ENCODE measurements at regions not wholly inside any gene's neighbourhood (a gene's known extent, or its start where the extent isn't known, plus 50 kb on each side); places are given as distances from the start of the nearest gene placed in this dataset.
"Not testable (repeated sequence)": the region's sequence is repeated elsewhere in the genome, so short reads cannot be mapped to it uniquely, and the experiment has no call there.

- intact Hi-C loops (cut with DNase I): not testable (repeated sequence)
- DNase-seq: peak in 1 of 10 donors; percentile 43
Observed at GRCh38 chr2:132068407-132068806, 93.3 kb downstream of the ANKRD30BL start.

DNA sequence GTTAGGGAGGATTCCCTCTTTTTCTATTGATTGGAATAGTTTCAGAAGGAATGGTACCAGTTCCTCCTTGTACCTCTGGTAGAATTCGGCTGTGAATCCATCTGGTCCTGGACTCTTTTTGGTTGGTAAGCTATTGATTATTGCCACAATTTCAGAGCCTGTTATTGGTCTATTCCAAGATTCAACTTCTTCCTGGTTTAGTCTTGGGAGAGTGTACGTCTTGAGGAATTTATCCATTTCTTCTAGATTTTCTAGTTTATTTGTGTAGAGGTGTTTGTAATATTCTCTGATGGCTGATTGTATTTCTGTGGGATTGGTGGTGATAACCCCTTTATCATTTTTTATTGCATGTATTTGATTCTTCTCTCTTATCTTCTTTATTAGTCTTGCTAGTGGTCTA lies 96.4 kb downstream of the ANKRD30BL start:
- intact Hi-C loops (cut with DNase I): not testable (repeated sequence)

DNA sequence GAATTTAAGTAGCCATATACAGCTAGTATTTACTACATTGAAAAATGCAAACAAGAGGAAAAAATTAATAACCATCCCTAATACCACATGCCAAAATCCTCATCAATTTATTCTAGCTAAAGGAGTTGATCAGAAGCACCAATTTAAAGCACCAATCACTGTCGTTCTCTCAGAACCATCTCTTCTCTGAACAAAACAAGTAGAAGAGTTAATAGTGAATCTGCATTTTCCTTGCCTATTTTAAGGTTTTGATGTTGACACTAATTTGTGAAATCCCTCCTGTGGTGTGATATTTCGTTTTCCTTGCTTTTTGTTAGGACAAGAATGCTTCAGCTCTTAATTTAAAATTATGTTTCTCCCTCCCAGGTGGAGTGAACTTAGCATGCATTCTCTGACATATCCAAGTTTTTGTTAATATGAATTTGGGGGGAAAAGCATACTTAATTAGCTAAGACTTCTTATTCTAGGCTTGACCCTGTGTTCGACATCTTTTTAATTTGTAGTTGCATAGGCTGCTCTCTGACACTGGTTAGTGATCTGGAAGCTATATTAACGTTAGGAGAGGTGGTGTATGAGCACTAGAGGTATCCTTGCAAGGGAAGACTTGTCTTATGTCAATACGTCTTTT lies 122.0 kb downstream of the ANKRD30BL start:
- intact Hi-C loops (cut with DNase I); DNase-seq: not testable (repeated sequence)

More for the DNA sequence above, 96.4 kb downstream of the ANKRD30BL start:
- not testable (repeated sequence) for DNase-seq

- DNase-seq; intact Hi-C loops (cut with DNase I): not testable (repeated sequence)
Observed at GRCh38 chr2:132038883-132039235, 122.9 kb downstream of the ANKRD30BL start.

GRCh38 chr2:132038179-132038882 lies 123.4 kb downstream of the ANKRD30BL start:
- intact Hi-C loops (cut with DNase I): no loop called here
- DNase-seq: peak in 3 of 10 donors; percentile 43 to 59 (median 54)

GRCh38 chr2:132037527-132038178 lies 124.1 kb downstream of the ANKRD30BL start:
- peak in 9 of 10 donors; percentile 35 to 95 (median 62) for DNase-seq
- intact Hi-C loops (cut with DNase I): no loop called here

- intact Hi-C loops (cut with DNase I): no loop called here
- no peak for DNase-seq
Observed at GRCh38 chr2:132034646-132035045, 127.1 kb downstream of the ANKRD30BL start.

DNA sequence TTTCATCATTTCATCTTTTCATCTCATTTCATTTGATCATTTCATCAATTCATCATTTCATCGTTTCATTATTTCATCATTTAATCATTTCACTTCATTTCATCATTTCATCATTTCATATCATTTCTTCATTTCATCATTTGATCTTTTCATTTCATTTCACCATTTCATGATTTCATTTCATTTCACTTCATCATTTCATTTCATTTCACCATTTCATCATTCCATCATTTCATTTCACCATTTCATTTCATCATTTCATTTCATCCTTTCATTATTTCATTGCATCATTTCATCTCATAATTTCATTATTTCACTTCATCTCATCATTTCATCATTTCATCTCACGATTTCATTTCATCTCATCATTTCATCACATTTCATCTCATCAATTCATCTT lies 127.8 kb downstream of the ANKRD30BL start:
- intact Hi-C loops (cut with DNase I): no loop called here
- no peak for DNase-seq

GRCh38 chr2:132033365-132033764 lies 128.4 kb downstream of the ANKRD30BL start:
- intact Hi-C loops (cut with DNase I): no loop called here
- no peak for DNase-seq

DNA sequence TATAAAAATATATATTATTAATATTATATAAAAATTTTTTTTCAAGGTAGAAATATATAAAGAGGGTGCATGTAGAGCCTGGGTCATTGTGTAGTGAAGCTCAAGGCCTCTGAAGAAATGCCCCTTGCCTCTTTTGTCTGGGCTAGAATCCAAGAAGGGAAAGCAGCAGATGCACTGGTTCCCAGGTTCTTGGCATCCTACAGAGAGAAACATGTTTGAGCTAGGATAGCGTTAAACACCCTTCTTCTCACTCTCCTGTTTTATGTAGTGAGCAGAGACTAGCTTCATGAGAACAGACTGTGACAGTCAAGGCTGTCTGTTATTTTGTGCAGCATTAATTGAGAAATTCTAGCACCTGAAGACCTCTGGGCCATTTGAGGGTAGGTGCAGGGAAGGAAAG lies 149.7 kb downstream of the ANKRD30BL start:
- DNase-seq; intact Hi-C loops (cut with DNase I): not testable (repeated sequence)

DNA sequence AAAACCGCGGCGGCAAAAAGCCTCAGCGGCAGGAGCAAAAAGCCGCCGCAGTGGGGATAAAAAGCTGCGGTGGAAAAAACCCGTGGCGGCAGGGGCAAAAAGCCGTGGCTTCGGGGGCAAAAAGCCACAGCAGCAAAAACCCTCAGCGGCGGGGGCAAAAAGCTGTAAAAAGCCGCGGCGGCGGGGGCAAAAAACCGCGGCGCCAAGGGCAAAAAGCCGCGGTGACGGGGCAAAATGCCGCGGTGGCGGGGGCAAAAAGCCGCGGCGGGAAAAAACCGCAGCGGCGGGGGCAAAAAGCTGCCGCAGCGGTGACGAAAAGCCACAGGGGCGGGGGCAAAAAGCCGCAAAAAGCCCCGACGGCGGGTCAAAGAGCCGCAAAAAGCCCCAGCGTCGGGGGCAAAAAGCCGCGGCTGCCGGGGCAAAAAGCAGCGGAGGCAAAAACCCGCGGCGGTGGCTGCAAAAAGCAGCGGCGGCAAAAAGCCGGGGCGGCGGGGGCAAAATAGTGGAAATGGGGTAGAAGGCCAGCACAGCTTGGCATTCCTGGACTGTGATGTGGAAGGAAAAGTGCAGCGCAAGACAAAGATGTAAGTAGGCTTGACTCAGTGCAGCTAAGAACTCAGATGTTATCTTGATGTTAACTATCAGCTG lies 151.8 kb downstream of the ANKRD30BL start:
- intact Hi-C loops (cut with DNase I): no loop called here
- DNase-seq: peak in 6 of 10 donors; percentile 6 to 72 (median 37)

DNA sequence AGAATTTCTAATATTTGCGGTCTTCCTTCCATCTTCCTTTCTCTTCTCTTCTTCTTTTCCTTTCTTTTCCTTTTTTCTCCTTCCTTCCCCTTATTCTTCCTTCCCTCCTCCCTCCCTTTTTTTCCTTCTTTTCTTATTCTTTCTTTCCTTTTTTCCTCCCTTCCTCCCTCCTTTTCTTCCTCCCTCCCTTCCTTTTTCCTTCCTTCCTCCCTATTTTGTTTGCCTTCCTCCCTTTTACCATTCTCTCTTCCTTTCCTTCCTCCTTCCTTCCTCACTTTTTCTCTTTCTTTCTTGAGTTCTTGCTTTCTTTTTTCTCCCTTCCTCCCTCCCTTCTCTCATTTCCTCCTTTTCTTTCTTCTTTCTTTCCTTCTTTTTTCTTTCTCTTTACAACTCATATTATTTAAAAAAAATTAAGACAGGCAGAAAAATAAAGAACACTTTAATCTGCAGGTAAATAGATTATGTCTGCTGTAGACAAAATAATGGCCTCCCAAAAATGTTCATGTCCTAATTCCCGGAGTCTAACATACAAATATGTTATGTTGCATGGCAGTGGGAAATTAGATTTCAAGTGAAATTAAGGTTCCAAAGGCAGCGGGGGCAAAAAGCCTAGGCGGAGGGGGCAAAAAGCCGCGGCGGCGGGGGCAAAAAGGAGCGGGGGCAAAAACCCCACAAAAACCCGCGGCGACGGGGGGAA lies 152.4 kb downstream of the ANKRD30BL start:
- intact Hi-C loops (cut with DNase I): no loop called here
- peak in 1 of 10 donors; percentile 81 for DNase-seq

DNA sequence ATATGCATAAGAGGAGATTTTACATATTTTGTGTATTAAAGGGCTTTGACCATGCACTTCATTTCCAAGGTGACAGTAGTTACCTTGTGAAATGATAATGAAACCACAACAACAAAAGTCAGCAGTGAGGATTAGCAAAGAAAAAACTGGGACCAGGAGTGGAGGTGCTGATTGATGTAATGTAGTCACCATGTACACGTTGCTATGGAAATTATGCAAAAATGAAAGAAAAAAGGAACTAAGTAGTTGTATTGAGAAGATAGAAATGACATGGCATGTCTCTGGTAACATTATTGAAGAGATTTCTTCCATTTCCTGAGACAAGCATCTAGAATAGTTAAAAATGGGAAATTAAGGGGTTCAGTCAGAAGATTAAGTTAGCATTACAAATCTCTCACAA lies 171.0 kb downstream of the ANKRD30BL start:
- DNase-seq; intact Hi-C loops (cut with DNase I): not testable (repeated sequence)

DNA sequence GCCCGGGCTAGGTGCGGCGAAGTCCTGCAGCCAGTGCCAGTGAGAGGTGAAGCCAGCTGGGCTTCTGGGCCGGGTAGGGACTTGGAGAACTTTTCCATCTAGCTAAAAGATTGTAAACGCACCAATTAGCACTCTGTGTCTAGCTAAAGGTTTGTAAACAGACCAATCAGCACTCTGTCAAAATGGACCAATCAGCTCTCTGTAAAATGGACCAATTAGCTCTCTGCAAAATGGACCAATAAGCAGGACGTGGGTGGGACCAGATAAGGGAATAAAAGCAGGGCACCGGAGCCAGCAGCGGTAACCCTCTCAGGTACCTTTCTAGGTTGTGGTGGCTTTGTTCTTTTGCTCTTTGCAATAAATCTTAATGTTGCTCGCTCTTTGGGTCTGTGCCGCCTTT lies 195.1 kb downstream of the ANKRD30BL start:
- intact Hi-C loops (cut with DNase I); DNase-seq: not testable (repeated sequence)

DNA sequence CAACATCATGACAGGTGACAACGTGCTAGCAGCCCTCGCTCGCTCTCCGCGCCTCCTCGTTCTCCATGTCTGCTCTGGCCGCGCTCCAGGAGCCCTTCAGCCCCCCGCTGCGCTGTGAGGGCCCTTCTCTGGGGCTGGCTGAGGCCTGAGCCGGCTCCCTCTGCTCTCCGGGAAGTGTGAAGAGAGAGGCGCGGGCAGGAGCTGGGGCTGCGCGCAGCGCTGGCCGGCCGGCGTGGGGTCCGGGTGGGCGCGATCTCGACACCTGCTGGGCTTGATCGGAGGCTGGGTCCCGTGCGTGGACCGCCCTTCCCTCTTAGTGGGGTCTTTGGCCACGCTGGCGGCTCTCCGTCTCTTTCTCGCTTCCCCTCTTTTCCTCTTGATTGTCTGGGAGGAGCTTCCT lies 195.5 kb downstream of the ANKRD30BL start:
- peak in 3 of 10 donors; percentile 52 to 75 (median 69) for DNase-seq
- intact Hi-C loops (cut with DNase I): no loop called here

- DNase-seq; intact Hi-C loops (cut with DNase I): not testable (repeated sequence)
Observed at GRCh38 chr2:131958019-131958609, 203.6 kb downstream of the ANKRD30BL start.

DNA sequence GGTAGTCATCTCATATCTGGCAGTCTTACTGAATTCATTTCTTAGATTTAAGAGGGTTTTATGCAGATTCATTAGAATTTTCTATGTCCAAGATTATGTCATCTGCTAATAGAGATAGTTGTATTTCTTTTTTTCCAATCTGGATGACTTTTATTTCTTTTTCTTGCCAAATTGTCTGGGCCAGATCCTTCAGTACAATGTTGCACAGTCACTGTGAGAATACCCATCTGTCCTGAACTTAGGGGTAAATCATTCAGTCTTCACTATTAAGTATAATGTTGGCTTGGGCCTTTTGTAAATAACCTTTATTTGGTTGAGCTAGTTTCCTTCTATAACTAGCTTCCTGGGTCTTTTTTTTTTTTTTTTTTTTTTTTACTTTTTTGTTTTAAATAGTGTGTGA lies 213.1 kb downstream of the ANKRD30BL start:
- intact Hi-C loops (cut with DNase I); DNase-seq: not testable (repeated sequence)

GRCh38 chr2:131923287-131923686 lies 238.5 kb downstream of the ANKRD30BL start:
- intact Hi-C loops (cut with DNase I); DNase-seq: not testable (repeated sequence)

DNA sequence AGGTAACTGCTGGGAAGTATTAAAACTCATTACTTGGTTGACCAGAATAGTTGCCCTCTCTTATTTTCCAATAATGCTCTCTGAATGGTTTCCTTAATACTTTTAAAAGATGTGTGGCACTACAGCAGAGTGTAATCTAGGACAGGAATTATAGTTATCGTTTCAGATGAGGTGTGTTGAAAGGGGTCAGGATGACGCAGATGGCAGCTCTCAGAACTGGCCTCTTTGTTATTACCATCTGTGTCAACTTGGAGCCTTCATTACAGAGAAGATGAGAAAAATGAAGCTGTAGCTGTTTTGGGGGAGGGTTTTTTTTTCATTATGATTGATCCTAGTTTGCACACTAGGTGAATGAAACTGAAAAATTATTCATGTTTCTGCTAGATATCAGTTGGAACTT lies 238.9 kb downstream of the ANKRD30BL start:
- DNase-seq; intact Hi-C loops (cut with DNase I): not testable (repeated sequence)

Measured in posterior cingulate gyrus (tissue), 11 donors.